ENCODE measurements at regions not wholly inside any gene's neighbourhood (a gene's known extent, or its start where the extent isn't known, plus 50 kb on each side); places are given as distances from the start of the nearest gene placed in this dataset.

GRCh38 chr1:184176058-184176457, 124.5 kb downstream of the TSEN15 start:
- no peak for TF ChIP-seq CTCF (conservative IDR thresholded peaks at IDR 0.05)
- TF ChIP-seq ZFX (IDR thresholded peaks at IDR 0.05) = no peak

Data from C4-2B (cell line).